ENCODE measurements at regions not wholly inside any gene's neighbourhood (a gene's known extent, or its start where the extent isn't known, plus 50 kb on each side); places are given as distances from the start of the nearest gene placed in this dataset.

DNA sequence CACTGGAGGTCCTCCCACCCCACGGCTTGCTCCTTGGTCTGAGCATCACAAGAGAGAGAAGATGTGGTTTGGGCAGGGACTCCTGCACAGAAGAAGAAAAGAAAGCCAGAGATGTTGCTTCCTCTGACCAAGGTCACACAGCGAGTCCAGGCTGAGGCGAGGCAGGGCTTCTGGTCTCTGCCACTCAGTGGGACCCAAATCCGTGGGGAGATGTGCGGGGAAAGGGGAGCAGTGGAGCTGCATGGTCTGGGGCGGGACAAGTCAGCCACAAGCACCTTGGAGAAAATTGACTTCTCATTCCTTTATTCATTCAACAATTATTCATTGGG lies 150.9 kb downstream of the C9orf50 start:
- no peak for DNase-seq

DNA sequence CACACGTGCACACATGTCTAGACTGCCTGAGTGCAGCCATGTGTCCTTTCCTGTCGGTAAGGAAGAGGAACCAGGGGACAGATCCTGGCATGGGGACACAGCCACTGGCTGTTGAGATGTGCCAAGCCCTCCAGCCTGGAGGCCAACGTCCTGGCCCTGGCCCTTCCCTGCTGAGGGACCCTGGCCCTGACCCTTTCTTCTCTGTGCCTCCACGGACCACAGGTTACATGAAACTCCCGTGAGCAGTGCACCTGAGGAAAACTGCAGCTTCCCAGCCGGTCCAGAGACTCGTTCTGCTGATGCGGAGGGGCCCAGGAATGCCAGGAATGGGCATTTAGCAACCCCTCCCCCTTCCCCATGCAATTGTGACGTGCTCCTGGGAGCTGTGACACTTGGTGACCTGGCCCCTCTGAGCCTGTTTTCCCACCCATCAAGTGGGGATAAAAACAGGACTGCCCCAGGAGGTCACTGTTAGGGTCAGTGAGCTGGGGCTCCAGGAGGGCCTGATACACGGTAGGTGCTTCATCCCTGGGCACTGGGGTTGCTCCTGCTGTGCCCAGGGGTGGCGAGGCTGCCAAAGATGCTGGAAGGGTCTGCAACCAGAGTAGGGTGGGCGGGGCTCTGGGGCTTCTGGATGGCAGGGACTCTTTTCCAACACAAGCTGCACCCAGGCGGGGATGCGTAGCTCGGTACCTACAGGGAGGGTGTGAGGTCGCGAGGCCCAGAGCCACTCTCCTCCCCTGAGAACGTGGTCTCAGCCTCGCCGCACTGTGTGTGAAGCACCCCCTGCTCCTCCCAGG lies 151.5 kb downstream of the C9orf50 start:
- DNase-seq, result no peak

DNA sequence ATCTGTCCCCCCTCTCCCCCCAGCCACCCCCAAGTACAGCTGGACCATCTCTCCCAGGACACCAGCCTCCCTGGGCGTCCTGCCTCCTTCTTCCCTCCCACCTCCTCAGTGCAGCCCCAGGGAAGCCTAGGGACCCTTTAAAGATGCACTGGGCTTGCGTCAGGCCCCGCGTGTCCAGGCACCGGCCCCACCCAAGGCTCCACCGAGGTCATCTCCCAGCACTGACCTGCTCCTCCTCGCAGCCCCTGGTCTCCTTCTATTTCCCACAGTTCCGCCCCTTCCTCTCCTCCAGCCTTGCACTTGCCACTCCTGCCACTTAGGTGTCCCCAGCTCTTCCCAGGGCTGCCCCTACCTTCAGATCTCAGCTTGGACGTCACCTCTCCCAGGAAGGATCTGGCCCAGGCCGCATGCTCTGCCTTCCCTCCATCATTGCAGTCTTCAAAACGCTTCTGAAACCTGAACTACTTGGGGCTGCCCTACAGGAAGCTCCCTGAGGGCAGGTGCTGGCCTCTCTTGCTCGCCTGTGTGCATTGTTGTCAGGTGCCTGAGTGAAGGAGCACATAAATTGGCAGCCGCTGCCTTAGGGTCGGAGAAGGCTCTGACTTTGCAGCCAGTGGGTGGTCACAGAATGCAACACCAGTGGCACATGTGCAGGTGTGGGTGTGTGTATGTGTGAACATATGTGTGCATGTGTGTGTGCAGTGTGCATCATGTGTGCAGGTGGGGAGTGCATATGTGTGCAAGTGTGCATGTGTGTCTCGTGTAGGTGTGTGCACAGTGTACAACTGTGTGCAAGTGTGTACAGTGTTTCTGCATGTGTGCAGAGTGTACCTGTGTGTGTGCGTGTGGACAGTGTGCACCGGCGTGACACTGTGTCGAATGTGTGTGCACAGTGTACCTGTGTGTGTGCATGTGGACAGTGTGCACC lies 152.9 kb downstream of the C9orf50 start:
- no peak for DNase-seq

DNA sequence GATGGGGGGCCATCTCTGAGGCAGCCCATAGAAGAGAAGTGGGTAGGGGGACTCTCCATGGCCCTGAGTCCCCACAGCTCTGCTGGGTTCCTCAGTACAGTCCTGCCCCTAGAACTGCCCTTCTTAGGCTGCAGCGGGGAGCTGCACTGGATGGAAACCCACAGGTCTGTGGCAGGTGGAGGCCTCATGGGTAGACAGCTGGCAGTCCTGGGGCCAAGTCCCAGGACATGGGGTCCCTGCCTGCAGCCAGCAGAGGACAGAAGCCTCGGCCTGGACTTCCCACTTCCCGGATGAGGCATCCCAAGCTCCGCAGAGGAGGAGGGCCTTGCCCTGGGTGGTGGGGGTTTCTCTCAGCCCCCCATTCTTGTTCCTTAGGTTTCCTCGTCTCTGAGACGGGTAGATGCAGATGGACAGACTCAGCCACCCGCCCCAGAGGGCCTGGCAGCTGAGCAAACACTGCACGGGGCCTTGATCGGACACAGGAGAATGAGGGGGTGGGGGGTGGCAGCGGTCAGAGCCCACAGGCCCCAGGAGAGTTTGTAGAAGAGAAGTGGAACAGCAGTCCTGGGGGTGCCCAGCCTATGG lies 153.8 kb downstream of the C9orf50 start:
- no peak for DNase-seq

DNA sequence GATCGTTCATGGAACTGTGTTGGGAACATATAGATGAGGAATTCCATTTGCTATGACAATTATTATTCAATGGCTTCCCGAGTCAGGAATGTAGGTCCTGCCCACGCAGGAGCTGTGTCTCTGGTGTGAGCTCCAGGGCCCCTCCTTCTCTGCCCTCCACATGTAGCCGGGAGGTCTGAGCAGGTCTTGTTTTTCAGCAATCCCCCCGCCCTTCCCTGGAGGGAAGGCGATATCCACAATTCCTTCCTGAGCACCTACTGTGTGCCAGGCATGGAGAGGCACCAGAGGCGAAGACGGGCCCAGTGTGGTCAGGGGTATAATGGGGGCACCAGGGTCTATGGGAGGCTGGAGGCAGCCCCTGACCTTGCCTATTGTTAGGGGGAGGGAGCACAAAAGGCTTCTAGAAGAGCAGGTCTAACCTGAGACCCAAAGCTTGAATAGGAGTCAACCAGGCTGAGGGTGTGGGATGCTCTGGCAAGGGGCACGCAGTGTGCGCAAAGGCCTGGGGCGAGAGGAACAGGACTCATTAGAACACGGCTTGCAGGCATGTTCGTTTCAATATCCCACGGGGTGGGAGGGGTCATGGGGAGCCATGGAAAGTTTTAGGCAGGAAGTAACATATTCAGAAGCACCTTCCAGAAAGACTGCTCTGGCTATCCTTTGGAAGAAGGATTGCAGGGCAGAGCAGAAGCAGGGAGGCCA lies 154.9 kb downstream of the C9orf50 start:
- no peak for DNase-seq

DNA sequence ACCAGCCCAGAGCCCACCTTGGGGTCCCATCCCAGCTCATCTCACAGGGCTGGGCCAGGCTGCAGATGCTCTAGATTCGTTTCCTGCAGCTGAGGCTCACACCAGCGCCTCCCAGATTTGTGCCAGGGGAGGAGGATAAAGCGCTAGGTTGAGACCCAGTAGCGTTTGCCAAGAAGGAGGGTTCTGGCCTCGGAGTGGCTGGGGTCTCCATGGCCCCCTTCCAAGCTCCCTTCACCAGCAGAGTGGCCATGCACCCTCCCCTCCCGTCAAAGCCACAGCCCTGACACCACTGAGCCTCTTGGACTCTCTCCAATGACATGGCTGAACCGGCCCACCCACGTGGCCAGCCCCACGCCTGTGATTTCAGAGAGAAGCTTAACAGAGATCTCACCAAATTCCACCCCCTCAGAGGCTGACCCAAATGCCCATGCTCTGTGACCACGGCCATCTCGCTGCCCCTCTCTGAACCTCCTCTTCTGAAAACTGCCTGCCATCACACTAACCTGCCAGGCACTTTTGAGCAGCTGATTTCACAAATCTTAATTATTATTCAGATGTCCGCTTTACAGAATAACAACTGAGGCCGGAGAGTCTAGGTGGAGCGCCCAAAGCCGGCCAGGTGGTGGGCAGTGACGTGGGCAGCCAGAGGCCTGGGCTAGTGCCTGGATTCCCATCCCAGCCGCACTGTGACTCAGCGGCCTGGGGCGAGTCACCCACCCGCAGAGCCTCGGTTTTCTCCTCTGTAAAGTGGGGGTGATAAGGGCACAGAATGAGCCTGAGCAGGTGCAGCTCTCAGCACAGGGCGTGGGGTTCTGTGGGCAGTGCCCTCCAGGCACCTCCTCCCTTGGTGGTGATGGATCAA lies 155.7 kb downstream of the C9orf50 start:
- DNase-seq, result no peak

DNA sequence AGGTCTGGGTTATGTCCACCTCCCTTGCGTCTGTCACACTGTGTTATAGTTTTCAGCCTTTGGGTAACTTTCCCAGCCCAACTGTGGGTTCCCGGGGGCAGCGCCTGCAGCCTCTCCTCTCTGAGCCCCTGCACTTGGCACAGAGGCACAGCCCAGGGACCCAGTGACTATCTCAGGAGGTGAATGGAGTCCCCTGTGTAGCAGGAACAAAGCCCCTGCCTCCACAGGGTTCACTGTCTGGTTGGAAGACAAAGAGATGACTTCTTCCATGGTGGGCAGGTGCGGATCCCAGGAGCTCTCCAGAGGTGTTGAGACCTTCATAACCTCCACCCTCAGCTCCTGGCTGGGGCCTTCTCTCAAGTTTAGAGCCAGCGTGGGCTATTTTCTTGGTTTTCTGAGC lies 156.9 kb downstream of the C9orf50 start:
- no peak for DNase-seq

DNA sequence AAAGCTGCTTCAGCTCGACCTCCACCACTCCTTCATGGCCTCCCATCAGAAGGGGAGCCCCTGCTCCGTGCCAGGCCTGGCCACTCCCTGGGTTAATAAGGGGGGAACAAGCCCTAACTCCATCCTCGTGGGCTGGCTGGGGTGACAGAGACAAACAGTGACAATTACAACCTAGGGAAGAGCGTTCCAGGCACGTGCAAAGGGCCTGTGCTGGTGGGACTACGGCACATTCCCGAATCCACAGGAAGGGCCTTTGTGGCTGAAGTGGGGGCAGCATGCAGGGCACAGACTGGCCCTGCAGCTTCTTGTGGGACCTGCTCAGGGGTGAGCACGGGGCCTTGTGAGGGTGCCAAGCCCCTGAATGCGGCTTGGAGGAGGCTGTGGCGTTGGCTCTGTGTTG lies 157.4 kb downstream of the C9orf50 start:
- DNase-seq, result no peak

DNA sequence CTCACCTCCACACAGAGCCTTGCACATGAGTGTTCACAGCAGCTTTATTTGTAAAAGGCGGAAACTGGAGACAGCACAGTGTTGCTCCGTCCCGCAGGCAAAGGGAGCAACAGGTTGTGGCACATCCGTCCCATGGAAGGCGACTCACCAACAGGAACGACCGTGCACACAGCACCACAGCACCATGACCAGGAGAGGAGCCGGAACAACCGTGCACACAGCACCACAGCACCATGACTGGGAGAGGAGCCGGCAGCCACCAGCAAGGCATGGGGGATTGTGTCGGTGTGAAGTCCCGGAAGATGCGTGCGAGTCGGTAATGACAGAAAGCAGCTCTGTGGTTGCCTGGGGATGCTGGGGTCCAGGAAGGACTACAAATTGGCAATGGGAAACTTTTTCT lies 158.5 kb downstream of the C9orf50 start:
- DNase-seq, result no peak

DNA sequence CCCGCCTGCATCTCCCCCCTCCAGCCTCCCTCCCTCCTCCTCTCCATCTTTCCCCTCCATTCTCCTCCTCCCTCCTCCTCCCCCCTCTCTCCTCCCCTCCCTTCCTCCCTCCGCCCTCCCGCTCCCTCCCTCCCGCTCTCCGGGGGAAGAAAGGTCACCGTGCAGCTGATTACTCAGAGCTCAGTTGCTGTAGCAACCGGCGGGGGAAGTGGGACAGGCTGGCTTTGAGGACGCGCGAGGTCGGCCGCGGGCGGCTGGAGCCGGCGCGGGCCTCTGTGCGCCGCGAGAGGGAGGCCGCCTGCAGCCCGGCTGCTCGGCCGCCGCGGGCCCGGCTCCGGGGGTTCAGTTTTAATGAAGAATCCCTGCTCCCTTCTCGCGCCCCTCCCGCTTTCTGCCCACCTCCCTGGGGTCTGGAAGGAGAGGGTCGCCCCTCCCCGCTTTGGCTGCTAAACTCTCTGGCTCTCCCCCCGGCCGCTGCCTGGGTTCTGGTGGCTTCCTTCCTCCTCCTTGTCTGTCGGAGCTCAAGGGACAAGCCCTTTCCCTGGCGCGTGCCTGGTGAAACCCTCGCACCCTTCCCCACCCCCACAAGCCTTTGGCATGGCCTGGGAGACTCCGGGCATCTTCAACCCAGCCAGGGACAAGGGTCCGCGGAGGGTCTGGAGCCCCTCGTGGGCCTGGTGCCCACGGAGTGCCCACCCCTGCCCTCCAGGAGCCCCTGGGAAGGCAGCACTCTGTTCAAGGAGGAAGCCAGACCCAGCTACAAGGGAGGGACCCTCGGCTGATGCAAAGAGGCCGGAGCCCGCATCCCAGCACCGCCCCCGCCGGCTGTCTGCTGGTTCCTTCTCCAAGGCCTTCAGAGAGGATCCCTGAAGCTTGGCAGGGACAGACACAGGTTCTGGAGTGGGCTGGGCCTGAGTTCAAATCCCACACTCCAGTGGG lies 160.3 kb downstream of the C9orf50 start:
- DNase-seq, result peak; percentile 84

DNA sequence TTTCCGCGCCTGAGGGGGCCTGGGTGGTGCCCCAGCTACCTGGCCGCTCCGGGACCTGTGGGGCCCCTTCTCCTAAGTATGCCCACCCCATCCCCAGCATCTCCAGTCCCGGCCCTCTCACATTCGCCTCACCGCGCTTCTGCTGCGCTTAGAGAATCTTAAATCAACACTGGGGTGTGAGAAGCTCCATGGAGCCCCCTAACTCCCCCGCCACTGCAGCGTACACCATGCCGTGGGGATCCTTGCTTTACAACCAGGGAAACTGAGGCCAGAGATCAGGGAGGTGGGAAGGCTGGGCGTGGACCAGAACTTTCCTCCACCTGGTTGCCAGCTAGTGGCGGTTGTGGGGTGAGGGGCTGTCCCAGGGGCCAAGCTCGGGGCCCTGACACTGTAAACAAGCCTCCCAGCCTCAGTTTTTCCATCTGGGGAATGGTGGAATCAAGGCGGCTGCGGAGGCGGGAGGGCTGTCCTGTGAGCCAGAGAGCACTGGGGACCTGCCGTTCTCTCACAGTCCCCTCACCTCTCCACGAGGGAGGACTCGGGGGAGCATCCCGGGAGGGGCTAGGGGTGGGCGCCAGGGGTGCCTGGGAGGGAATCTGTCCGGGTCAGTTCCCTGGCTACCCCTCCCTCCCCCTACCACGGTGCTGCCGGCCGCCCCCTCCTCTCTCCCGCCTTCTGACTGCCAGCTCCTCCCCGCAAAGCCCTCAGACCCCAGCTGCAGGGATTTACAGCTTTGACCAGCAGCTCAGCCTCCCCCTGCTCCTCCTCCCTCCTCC lies 161.2 kb downstream of the C9orf50 start:
- DNase-seq, result no peak

DNA sequence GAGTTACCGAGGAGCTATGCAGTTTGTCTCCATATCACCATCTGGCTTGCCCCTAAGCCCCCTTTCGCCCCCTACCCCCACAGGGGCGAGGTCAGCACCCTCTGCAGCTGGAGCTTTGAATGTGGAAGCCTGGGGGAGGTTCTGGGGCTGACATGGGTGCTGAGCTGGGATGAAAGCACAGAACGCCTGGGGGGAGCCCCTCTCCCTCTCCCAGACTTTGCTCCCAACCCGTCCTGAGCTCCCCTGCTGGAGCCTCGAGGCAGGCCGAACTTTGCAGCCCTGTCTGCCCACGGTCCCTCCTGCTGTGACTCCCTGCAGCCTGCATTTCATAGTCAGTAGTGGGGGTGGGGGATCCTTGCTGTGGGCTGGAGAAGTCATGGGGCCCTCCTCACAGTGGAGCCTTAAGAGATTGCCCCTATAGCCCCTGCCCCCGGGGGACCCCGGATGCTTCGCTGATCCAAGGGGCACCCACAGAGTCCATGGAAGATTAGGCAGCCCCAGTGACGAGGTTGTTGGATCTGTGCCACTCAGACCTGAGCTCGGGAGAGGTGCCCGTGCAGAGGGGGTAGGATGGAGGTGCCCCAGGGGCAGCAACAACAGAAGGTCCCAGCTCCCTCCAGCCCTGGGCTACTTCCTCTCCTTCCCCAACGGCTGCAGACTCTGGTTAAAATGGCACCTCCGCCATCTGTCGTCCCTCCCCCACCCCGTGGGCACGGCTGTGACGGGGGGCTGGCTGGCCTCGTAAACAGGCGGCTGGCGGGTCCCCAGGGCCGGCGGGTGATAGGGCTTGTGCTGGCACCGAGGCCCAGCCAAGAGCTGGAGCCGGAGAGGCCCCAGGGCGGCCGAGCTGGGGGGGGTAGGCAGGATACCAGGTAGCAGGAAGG lies 162.0 kb downstream of the C9orf50 start:
- DNase-seq, result no peak

DNA sequence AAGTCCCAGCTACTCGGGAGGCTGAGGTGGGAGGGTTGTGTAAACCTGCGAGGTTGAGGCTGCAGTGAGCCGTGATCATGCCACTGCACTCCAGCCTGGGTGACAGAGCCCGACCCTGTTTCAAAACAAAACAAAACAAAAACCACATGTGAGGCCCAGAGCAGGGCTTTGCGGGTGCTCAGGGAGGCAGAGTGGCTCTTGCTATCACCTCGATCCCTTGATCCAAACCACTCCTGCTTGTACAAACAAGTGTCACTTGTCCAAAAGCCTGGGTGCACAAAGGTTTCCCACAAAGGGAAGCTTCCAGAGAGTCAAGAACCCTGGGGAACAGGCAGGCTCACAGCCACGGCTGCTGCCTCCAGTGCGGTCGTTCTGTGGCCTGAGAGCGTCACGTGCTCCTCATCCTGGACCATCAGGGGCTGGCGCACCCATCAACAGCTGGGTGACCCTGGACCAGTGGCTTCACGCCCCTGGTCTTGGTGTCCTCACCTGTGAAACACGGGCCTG lies 162.7 kb downstream of the C9orf50 start:
- DNase-seq, result no peak

DNA sequence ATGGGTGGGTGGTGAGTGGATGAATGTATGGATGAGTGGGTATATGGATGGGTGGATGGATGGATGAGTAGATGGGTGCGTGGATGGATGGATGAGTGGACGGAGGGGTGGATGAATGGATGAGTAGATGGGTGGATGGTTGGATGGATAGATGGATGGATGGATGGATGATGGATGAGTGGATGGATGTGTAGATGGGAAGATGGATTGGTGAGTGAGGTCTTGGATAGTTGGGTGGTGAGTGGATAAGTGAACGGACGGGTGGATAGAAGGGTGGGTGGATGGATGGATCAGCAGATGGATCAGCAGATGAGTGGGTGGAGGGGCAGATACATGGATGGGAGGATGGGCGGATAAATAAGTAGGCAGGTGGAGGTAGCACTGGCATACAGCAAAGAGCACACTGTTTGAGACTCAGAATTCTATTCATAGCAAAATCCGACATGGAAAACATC lies 163.5 kb downstream of the C9orf50 start:
- no peak for DNase-seq

DNA sequence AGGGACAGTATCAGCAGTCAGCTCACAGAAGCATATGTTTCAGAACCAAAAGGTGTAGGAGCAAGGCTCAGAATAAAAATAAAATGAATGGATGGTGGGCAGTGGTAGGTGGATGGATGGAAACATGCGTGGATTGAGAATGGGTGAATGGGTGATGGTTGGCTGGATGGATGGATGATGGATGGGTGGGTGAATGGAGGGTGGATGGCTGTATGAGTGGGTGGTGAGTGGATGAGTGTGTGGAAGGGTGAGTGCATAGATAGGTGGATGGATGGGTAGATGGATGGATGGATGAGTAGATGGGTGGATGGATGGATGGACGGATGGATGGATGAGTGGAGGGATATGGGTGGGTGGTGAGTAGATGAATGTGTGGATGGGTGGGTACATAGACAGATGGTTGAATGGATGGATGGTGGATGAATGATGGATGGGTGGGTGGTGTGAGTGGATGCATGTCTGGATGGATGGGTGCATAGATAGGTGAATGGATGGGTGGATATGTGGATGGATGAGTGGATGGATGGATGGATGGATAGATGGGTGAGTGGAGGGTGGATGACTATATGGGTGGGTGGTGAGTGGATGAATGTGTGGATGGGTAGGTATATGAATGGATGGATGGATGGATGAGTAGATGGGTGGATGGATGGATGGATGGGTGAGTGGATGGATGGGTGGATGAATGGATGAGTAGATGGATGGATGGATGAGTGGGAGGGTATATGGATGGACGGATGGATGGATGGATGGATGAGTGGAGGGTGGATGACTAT lies 164.2 kb downstream of the C9orf50 start:
- DNase-seq, result no peak

DNA sequence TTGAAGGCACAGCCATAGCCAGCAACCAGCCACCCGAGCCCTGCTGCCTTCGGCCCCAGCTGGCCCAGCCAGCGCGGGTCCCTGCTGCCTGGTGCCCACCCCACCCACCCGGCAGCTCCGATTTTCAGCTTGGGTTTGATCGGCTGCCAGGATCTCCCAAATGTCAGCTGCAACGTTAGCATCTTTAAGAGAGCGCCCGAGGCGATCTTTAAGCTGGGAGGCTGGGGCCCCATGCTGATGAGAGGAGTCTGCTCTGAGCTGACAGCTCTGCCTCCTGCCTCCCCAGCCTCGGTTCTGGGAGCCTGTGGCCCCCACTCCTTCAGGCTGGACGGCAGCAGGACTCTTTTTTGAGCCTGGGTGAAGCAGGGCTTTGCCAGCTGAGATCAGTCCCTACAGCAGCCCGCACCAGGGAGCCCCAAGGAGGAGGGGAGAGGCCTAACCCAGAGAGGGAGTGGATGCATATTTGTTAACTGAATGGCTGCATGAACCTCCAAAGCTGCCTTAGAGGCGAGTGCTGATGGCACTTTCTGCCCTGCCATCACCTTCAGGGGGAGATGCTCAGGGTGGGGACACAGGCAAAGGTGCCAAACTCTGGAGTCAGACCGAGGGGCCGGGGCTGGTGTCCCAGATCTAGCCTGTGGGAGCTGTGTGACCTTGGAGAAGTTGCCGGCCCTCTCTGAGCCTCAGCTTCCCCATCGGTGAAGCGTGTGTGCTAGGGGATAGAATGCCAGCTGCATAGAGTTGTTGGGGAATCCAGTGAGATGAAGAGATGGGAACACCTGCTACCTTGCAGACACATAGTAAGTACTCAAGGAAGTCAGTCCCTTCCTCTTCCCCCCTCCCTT lies 165.5 kb downstream of the C9orf50 start:
- DNase-seq, result no peak

DNA sequence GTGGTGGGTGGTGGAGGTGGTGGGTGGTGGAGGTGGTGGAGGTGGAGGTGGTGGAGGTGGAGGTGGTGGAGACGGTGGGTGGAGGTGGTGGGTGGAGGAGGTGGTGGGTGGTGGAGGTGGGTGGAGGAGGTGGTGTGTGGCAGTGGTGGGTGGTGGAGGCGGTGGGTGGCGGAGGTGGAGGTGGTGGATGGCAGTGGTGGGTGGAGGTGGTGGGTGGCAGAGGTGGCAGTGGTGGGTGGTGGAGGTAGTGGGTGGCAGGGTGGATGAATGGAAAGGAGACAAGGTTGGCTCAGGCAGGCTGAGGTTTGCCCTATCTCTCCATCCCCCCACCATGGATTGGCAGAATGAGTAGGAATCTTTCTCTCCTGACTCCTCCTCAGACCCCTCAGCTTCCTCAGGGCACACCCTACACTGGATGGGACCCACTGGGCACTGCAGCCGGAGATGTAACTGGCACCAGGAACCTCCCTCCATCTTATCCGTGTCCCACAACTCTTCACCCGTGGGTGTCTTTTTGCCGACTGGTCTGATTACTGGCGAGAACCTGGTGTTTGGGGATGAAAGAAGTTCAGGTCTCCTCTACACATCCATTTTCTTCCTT lies 166.3 kb downstream of the C9orf50 start:
- no peak for DNase-seq

Data from NCI-H526 treated with DMSO at 0.1 percent for 48 hours (cell line).